ENCODE measurements at regions not wholly inside any gene's neighbourhood (a gene's known extent, or its start where the extent isn't known, plus 50 kb on each side); places are given as distances from the start of the nearest gene placed in this dataset.

DNA sequence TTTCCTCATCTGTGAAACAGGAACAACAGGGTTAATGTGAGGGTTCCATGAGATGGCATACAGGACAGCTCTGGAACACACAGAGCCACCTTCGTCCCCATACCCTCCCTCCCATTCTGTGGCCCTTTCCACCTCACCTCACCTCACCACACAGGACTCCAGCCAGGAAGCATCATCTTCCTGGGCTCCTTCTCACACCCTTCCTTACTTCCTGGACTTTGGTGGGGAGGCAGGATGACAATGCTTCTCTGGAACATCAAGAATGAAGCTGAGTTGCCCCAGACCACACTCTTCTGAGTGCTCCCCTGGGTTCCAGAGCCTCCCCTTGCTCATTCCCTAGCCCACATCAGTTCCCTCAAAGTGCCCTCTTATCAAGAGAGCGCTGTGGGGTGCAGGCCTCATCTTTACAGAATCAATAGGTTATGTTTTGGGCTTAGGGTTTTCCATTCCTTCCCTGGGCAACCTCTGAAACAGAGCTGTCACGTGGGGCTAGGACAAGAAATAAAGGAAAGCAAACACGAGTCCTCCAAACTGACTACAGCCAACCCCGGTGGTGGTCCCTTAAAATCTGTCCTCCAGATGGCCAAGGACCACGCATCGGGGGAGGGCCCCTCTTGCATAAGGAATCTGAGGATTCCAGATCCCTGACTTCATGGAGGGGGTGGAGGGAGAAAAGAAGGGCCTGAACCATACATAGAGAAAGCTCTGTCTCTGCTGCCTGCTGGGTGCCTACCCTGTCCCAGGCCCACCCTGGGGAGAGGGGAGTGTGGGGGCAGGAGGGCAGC is 74.4 kb upstream of the ATP6AP2 start:
- Histone ChIP-seq H3K9me3 (ENCODE audit: control insufficient read depth in 1 of 2, low read length in 2 of 2) (no peaks in the 10 kb centered on the region), H3K36me3 (ENCODE audit: control insufficient read depth in 1 of 2, insufficient read depth in 2 of 2, low read length in 2 of 2) (no peaks in the 10 kb centered on the region), H3K4me1 (ENCODE audit: control insufficient read depth in 1 of 2, insufficient read depth in 2 of 2, low read length in 2 of 2) (no peaks in the 10 kb centered on the region), H3K27me3 (ENCODE audit: low read depth, low read length) (no peaks in the 10 kb centered on the region), H3K27ac (ENCODE audit: low read length) (no peak overlapping the region), H3K4me3 (ENCODE audit: low read depth in 1 of 2, low read length in 2 of 2) (no peak overlapping the region)

DNA sequence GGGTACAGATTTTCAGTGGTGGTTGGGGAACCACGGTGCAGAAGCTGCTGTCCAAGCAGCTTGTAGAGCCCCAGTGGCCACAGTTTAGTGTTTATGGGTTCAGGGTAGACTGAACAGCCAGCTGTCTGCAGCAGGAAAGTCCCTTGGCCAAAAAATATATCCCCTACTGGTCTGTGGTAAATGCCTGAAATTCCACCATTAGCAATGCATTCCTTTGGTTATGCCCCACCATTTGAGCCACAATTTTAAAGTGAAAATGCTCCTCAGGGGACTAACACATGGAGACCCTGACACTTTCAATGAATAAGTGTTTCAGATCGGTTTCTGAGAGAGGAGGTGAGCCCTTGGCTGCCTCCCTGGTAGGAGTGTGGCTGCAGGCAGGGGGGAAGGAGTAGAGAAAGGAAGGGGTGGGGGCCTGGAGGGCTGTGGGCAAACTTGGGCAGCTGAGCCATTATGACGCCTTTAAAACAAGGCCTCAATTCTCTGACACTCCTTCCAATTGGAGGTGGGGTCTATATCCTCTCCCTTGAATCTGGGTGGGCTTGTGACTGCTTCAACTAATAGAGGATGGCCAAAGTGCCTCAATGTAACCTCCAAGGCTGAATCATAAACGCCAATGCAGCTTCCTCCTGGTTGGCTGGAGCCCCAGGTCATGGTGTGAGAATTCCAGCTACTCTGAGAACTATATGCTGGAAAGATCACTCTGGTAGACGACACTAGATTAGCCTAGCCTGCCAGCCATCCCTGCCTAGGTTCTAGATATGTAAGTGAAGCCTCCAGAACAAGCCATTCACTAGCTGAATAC is 75.8 kb upstream of the ATP6AP2 start:
- Histone ChIP-seq H3K36me3 (ENCODE audit: control insufficient read depth in 1 of 2, insufficient read depth in 2 of 2, low read length in 2 of 2) (no peaks in the 10 kb centered on the region), H3K4me1 (ENCODE audit: control insufficient read depth in 1 of 2, insufficient read depth in 2 of 2, low read length in 2 of 2) (no peaks in the 10 kb centered on the region), H3K27ac (ENCODE audit: low read length) (no peak overlapping the region), H3K4me3 (ENCODE audit: low read depth in 1 of 2, low read length in 2 of 2) (no peak overlapping the region), H3K27me3 (ENCODE audit: low read depth, low read length) (no peaks in the 10 kb centered on the region), H3K9me3 (ENCODE audit: control insufficient read depth in 1 of 2, low read length in 2 of 2) (no peaks in the 10 kb centered on the region)

DNA sequence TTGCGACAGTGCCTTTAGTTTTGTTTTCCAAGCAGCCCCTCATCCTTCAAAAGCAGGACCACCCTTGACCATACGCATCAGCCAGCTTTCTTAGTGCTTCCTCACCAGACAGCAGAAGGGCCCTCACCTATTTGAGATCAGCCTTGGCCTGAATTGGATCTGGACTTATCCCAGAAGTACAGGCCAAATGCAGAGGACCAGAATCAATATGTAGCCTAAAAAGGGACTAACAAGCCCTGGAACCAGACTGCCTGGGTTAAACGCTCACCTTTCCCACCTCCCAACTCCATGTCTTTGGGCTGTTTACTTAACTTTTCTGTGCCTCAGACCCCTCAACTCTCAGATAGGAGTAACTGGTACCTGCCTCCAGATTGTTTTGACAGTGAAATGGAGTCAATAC is 77.7 kb upstream of the ATP6AP2 start:
- Histone ChIP-seq H3K27me3 (ENCODE audit: low read depth, low read length) (no peaks in the 10 kb centered on the region), H3K4me1 (ENCODE audit: control insufficient read depth in 1 of 2, insufficient read depth in 2 of 2, low read length in 2 of 2) (no peaks in the 10 kb centered on the region), H3K4me3 (ENCODE audit: low read depth in 1 of 2, low read length in 2 of 2) (no peak overlapping the region), H3K27ac (ENCODE audit: low read length) (no peak overlapping the region), H3K9me3 (ENCODE audit: control insufficient read depth in 1 of 2, low read length in 2 of 2) (no peaks in the 10 kb centered on the region), H3K36me3 (ENCODE audit: control insufficient read depth in 1 of 2, insufficient read depth in 2 of 2, low read length in 2 of 2) (no peaks in the 10 kb centered on the region)

DNA sequence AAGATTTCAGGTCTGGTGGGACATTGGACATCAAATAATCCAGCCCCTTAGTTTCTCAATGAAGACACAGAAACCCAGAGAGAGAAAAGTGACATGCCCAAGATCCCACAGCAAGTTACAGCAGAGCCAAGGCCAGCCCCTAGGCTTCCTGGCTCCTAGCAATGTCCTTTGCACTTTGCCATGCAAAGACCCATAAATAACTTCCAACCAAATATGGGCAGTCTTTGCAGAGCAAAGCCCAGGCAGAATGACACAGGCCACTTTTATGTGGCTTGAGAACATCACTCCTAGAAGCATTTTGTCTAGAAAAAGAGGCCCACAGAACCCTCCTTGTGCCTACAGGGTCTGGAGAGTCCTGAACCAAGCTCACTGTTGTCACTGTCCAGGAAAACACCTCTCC is 78.1 kb upstream of the ATP6AP2 start:
- Histone ChIP-seq H3K36me3 (ENCODE audit: control insufficient read depth in 1 of 2, insufficient read depth in 2 of 2, low read length in 2 of 2) (no peaks in the 10 kb centered on the region), H3K4me1 (ENCODE audit: control insufficient read depth in 1 of 2, insufficient read depth in 2 of 2, low read length in 2 of 2) (no peaks in the 10 kb centered on the region), H3K4me3 (ENCODE audit: low read depth in 1 of 2, low read length in 2 of 2) (no peak overlapping the region), H3K27ac (ENCODE audit: low read length) (no peak overlapping the region), H3K27me3 (ENCODE audit: low read depth, low read length) (no peaks in the 10 kb centered on the region), H3K9me3 (ENCODE audit: control insufficient read depth in 1 of 2, low read length in 2 of 2) (no peaks in the 10 kb centered on the region)

DNA sequence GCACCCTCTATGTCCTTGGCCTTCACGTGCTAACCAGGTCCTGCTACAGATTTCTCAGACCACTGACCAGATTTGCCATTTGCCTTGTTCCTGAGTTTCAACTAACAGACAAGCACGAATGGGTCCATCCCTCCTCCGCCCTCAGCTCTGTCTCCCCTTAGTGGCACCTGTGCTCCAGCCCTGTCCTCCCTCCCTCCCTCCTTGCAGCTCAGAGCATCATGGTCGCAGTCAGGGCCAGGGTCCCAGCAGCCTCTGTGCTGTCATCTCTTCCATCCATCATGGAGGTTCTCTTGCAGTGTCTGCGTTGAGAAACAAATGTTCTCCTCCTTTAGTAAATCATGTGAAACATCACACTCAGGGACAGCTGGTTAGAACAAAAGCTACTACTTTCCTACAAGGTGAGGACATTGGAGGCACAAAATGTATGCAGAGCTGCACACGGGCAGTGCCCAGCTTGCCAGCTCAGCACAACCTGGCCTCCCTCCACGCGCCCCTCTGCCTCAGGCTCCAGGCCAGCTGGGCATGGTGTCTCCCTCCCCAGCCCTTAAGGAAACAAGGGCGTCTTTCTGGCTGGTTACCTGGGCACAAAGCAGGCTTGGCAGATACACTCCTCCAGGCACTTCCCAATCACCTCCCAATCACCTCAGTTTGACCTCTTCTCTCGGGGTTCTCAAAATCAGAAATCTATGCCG is 79.5 kb upstream of the ATP6AP2 start:
- no peaks in the 10 kb centered on the region for H3K9me3 ChIP-seq (ENCODE audit: control insufficient read depth in 1 of 2, low read length in 2 of 2)
- H3K27me3 ChIP-seq (ENCODE audit: low read depth, low read length): no peaks in the 10 kb centered on the region

DNA sequence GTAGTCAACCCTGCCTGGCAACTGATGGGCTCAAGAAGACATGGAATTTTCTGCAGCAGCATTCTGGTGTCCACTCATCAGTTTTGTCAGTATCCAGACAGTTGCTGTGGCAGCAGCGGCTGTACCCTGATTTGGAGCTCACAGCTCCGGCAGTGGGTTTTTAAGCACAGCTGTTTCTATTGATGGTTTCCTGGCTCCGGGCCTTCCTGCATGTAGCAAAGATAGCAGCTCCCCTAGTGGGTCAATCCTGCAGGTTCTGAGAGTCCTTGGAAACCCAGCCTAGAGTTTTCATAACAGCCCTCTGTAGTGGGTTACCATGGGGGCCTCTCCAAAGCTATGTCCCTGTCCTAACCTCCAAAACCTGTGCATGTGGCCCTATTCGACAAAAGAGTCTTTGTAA is 84.0 kb upstream of the ATP6AP2 start:
- peaks cover 0 to 4% of the 10 kb centered on the region in 2 donors for H3K9me3 ChIP-seq (ENCODE audit: control insufficient read depth in 1 of 2, low read length in 2 of 2)
- H3K27me3 ChIP-seq (ENCODE audit: low read depth, low read length): no peaks in the 10 kb centered on the region
- H3K4me1 ChIP-seq (ENCODE audit: control insufficient read depth in 1 of 2, insufficient read depth in 2 of 2, low read length in 2 of 2): no peaks in the 10 kb centered on the region
- H3K36me3 ChIP-seq (ENCODE audit: control insufficient read depth in 1 of 2, insufficient read depth in 2 of 2, low read length in 2 of 2): no peaks in the 10 kb centered on the region
- no peak overlapping the region for H3K27ac ChIP-seq (ENCODE audit: low read length)
- no peak overlapping the region for H3K4me3 ChIP-seq (ENCODE audit: low read depth in 1 of 2, low read length in 2 of 2)

More for the DNA sequence above, 79.5 kb upstream of the ATP6AP2 start:
- no peak overlapping the region for H3K27ac ChIP-seq (ENCODE audit: low read length)
- no peaks in the 10 kb centered on the region for H3K4me1 ChIP-seq (ENCODE audit: control insufficient read depth in 1 of 2, insufficient read depth in 2 of 2, low read length in 2 of 2)
- no peaks in the 10 kb centered on the region for H3K36me3 ChIP-seq (ENCODE audit: control insufficient read depth in 1 of 2, insufficient read depth in 2 of 2, low read length in 2 of 2)
- no peak overlapping the region for H3K4me3 ChIP-seq (ENCODE audit: low read depth in 1 of 2, low read length in 2 of 2)

DNA sequence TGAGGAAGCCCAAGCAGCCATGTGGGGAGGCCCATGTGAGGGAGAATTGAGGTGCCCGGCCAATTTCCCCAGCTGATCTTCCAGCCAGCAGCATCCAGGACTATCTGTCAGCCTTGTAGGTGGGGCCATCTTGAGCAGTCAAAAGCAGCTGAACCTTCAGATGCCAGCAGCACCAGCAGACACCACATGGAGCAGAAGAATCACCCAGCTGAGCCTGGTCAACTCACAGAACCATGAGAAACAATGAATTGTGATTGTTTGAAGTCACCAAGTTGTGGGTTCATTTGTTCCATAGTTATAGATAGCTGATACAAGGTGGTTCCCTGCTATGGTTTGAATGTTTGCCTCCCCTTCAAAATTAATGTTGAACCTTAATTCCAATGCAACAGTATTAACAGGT is 85.1 kb upstream of the ATP6AP2 start:
- Histone ChIP-seq H3K4me3 (ENCODE audit: low read depth in 1 of 2, low read length in 2 of 2) (no peak overlapping the region), H3K27me3 (ENCODE audit: low read depth, low read length) (no peaks in the 10 kb centered on the region), H3K36me3 (ENCODE audit: control insufficient read depth in 1 of 2, insufficient read depth in 2 of 2, low read length in 2 of 2) (no peaks in the 10 kb centered on the region), H3K4me1 (ENCODE audit: control insufficient read depth in 1 of 2, insufficient read depth in 2 of 2, low read length in 2 of 2) (no peaks in the 10 kb centered on the region), H3K9me3 (ENCODE audit: control insufficient read depth in 1 of 2, low read length in 2 of 2) (peaks cover 0 to 4% of the 10 kb centered on the region in 2 donors), H3K27ac (ENCODE audit: low read length) (no peak overlapping the region)

DNA sequence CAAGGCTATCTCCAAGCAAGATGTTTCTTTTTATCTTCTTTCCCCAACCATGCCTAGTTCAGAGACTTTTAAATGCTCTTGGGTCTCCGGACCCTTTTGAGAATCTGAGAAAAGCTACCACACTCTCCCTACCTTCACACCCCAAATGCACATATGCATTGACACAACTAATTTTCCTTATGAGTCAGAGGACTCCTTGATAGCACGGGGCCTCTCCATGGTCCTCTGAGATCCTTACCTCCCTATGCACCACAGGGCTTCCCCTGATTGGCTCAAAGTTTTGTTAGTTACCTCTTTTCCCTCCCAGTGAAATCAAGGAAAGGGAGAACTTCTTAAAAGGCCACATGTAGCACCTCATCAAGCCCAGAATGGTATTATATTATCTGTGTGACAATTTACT is 86.8 kb upstream of the ATP6AP2 start:
- H3K27ac ChIP-seq (ENCODE audit: low read length): no peak overlapping the region
- H3K4me1 ChIP-seq (ENCODE audit: control insufficient read depth in 1 of 2, insufficient read depth in 2 of 2, low read length in 2 of 2): no peaks in the 10 kb centered on the region
- H3K27me3 ChIP-seq (ENCODE audit: low read depth, low read length): no peaks in the 10 kb centered on the region
- H3K36me3 ChIP-seq (ENCODE audit: control insufficient read depth in 1 of 2, insufficient read depth in 2 of 2, low read length in 2 of 2): no peaks in the 10 kb centered on the region
- no peak overlapping the region for H3K4me3 ChIP-seq (ENCODE audit: low read depth in 1 of 2, low read length in 2 of 2)
- H3K9me3 ChIP-seq (ENCODE audit: control insufficient read depth in 1 of 2, low read length in 2 of 2): peaks cover 0 to 4% of the 10 kb centered on the region in 2 donors

DNA sequence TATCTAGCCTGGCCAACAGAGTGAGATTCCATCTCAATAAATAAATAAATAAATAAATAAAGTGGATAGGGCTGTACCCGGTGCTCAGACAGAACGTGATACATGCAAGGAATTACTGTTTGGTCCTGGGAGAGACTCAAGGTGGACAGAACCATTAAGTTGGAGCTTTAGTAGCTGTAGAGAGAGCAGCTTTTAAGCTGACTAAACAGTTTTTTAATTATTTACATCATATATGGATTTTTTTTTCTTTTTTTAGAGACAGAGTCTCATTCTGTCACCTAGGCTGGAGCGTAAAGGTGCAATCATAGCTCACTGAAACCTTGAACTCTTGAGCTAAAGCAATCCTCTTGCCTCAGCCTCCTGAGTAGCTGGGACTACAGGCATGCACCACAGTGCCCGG is 92.5 kb upstream of the ATP6AP2 start:
- no peaks in the 10 kb centered on the region for H3K9me3 ChIP-seq (ENCODE audit: control insufficient read depth in 1 of 2, low read length in 2 of 2)

DNA sequence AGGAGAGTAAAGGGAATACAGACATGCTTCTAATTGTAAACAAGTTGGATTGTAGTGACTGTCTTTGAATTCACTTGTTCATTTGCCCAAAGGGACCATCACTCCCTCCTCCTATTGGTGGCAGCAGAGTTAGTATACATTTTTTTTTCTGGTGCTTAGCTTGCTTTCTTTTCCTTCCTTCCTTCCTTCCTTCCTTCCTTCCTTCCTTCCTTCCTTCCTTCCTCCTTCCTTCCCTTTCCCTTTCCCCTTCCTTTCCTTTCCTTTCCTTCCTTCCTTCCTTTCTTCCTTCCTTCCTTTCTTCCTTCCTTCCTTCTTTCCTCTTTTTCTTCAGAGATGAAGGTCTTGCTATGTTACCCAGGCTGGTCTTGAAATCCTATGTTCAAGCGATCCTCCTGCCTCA is 94.8 kb upstream of the ATP6AP2 start:
- Histone ChIP-seq H3K27ac (ENCODE audit: low read length) (no peak overlapping the region), H3K27me3 (ENCODE audit: low read depth, low read length) (no peaks in the 10 kb centered on the region), H3K4me3 (ENCODE audit: low read depth in 1 of 2, low read length in 2 of 2) (no peak overlapping the region), H3K4me1 (ENCODE audit: control insufficient read depth in 1 of 2, insufficient read depth in 2 of 2, low read length in 2 of 2) (no peaks in the 10 kb centered on the region), H3K36me3 (ENCODE audit: control insufficient read depth in 1 of 2, insufficient read depth in 2 of 2, low read length in 2 of 2) (no peaks in the 10 kb centered on the region), H3K9me3 (ENCODE audit: control insufficient read depth in 1 of 2, low read length in 2 of 2) (no peaks in the 10 kb centered on the region)

More for the DNA sequence above, 92.5 kb upstream of the ATP6AP2 start:
- Histone ChIP-seq H3K36me3 (ENCODE audit: control insufficient read depth in 1 of 2, insufficient read depth in 2 of 2, low read length in 2 of 2) (no peaks in the 10 kb centered on the region), H3K27ac (ENCODE audit: low read length) (no peak overlapping the region), H3K27me3 (ENCODE audit: low read depth, low read length) (no peaks in the 10 kb centered on the region), H3K4me3 (ENCODE audit: low read depth in 1 of 2, low read length in 2 of 2) (no peak overlapping the region), H3K4me1 (ENCODE audit: control insufficient read depth in 1 of 2, insufficient read depth in 2 of 2, low read length in 2 of 2) (no peaks in the 10 kb centered on the region)

DNA sequence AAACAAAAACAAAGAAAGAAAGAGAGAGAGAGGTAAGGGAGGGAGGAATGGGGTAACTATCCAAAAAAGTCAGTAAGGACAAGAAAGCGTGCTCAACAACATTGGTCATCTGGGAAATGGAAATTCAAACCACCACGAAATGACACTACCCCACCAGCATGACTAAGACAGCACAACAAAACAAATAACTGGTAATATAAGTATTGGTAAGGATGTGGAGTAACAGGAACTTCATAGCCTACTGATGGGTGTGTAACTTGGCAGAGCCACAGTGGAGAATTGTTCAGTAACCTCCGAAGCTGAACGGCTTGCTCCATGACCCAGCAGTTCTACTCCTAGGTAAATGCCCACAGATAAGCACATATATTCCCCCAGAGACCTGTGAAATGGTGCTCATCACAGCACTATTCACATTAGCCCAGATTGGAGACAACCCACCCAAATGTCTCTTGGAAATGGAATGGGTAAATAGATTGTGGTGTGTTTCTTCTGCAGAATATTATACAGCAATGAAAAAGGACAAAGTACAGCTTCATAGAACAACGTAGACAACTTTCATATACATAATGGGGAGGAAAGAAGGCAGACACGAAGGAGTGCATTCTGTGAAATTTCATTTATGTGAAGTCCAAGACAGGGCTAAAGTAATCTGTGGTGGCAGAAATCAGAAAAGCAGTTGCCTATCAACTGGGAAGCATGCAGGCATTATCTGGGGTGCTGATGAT is 95.5 kb upstream of the ATP6AP2 start:
- Histone ChIP-seq H3K9me3 (ENCODE audit: control insufficient read depth in 1 of 2, low read length in 2 of 2) (no peaks in the 10 kb centered on the region), H3K27ac (ENCODE audit: low read length) (no peak overlapping the region), H3K4me1 (ENCODE audit: control insufficient read depth in 1 of 2, insufficient read depth in 2 of 2, low read length in 2 of 2) (no peaks in the 10 kb centered on the region), H3K27me3 (ENCODE audit: low read depth, low read length) (no peaks in the 10 kb centered on the region), H3K36me3 (ENCODE audit: control insufficient read depth in 1 of 2, insufficient read depth in 2 of 2, low read length in 2 of 2) (no peaks in the 10 kb centered on the region), H3K4me3 (ENCODE audit: low read depth in 1 of 2, low read length in 2 of 2) (no peak overlapping the region)

All from muscle layer of duodenum (tissue), 2 donors.